NK-92 treated with Interleukin-12 subunit alpha and Interleukin-12 subunit beta, amount 100 ng/mL, for 24 hours (cell line): ENCODE measurements at regions not wholly inside any gene's neighbourhood (a gene's known extent, or its start where the extent isn't known, plus 50 kb on each side); places are given as distances from the start of the nearest gene placed in this dataset.

Source experiments
- DNase-seq: peaks from one replicate; lab custom pipeline; 2025; lab: John Stamatoyannopoulos, UW

DNA sequence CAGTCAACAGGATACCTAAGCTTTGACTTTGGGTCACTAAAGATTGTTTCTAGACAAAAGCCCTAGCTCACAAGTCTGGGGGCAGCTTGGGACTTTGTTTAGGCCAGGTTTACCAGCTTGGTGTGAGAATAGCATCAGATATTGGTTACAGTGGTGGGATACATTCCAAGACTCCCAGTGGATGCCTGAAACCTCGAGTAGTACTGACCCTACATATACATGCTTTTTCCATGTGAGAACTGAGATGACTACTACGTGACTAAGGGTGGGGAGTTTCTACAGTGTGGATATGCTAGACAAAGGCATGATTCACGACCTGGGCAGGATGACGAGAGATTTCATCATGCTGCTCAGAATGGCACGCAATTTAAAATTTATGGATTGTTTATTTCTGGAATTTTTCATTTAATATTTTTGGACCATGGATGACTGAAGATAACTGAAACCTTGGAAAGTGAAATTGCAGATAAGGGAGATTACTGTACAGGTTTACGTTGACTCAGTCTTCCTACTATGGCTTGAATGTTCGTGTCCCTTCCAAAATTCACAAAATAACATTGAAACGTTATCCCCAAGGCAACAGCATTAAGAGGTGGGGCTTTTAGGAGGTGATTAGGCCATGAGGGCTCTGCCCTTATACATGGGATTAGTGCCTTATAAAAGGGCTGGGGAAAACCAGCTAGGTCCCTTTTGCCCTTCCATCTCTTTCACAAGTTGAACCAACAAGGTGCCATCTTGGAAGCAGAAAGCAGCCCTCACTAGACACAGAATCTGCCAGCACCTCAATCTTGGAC, 50.2 kb upstream of the CTAGE1 start:
- no peak for DNase-seq

DNA sequence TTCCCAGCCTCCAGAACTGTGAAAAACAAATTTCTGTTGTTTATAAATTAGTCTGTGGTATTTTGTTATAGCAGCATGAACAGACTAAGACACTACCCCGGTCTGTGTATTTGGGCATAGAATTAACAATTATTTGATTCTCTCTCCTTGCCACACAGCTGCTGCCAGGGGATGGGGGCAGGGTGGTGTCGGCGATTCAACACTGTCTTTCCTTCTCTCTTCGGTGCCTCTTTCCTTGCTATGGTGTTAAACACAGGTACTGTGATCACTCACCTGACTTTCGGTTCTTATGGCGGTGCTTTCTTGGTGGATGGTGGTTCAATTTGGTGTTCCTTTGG, 50.8 kb upstream of the CTAGE1 start:
- no peak for DNase-seq

DNA sequence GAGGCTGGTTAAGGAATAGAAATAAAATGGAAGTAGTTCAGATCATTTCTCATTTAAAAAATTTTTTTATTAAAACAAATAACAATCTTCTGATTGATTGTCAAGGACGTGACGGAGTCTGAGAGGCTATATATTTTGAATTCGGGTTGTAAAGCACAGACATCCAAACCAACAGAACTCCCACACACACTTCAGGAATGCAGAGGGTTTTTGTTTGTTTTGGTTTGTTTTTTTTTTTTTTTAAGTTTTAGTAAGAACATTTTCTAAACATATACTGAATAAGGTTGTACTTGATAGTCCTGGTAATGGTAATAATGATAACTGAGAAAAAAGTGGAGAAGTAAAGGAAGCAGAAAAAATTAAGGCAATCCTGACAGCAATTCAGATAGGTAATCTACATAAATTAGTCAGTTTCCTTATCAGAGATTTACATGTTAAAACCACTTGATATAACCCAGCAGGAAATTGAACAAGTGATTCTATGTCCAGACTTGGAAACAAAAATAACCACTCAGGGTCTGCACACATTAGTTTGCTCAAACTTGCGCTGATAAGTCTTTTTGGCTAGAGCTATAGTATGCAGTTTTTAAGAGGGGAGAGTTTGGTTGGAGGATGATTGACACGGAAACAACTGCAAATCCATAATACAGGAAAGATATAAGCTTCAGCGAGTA, 51.5 kb upstream of the CTAGE1 start:
- DNase-seq = no peak

DNA sequence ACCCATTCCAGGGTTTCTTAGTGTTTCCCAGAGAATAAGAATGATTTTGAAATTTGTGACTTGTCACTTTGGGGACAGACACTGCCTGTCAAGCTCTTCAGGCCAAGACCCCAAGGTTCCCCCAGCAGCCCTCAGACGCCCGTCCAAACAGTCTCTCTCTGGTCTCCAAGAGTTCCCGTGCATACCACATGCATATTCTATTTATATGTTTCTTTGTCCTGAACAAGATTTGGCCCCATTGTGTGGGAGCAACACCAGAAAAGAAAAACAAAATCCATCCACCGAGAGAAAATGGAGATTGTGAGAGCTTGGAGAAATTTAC, 52.2 kb upstream of the CTAGE1 start:
- DNase-seq = no peak

DNA sequence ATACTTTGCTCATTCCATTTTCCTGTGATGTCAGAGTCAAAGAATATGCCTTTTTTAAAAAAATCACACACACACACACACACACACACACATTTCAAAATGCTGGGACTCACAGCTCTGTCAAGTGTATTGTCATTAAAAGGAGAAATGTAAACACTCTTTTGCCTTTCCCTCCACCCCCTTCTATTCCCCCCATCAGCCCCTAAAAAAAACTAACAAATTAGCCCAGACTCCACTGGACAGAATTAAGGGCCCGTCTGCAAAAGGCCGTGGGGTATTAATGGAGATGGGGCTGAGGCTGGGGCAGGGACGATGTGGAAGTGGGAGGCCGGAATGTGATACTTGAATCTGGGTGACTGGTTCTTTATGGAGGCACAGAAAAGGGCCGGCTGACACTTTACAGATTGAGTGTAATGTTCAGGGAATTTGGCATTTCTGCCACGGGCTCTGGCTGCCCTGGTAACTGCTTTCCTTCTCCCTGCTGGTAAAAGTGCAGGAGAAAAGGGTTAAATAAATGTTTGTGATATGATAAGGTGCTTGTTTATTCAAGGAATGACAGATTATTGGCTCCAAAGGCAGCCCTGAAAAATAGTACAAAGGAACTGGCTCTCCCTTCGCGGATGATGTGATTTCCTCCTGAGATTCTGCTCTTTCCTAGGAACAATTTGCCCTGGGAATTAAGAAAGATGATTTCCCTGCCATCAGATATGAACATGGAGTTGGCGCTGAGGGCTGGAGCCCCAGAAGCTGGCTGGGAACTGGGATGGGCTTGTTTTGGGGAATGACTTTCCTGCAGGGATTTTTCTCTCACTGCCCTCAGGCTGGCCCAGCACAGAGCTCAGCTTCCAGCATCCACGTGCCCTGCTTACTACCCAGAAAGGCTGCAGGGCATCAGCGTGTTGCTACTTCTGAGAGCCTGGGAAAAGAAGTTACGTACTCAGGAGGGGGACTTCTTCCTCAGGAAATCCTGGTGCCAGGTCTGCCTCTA, 52.8 kb upstream of the CTAGE1 start:
- DNase-seq = no peak

DNA sequence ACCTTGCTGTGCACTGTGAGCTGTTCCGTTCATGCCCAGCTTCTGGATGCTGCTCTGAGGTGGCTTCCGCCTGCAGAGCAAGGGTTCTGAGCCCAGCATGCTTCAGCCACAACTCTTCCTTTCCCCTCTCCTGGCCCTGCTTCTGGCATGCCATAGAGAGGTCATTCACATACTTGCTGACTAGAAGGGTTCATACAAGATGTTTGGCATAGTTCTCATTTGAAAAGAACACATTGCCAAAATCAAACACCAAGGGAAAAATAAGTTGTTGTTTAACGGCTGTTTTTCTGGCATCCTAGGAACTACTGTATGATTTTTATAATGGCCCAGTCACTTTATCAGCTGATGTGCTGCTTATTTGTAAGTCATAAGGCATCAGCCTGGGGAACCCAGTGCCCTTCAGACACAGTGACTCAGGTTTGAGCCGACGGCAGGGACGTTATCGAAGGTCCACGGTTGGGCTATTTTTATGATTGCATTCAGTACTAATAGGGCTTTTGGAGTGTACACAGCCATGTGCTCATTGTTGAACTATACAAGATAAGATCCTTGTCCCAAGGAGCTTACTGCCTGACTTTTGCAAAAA, 53.9 kb upstream of the CTAGE1 start:
- DNase-seq = no peak

DNA sequence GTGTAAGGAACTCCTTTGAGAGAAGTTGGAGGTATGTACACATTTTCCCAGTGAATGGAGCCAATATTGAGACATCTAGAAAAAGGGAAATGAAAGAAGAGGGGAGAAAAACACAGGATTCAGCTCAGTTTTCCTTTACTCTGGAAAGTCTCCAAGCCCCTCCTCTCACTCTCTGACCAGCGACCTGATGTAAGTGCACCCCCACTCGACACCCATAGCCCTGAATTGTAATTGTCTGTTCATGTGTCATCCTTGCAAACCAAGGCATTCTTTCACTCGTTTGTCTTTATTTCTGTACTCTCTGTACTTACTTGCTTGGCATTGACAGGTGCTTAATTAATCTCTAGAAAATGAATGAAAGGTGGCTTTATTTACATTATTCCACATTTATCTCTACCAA, 55.7 kb upstream of the CTAGE1 start:
- no peak for DNase-seq

DNA sequence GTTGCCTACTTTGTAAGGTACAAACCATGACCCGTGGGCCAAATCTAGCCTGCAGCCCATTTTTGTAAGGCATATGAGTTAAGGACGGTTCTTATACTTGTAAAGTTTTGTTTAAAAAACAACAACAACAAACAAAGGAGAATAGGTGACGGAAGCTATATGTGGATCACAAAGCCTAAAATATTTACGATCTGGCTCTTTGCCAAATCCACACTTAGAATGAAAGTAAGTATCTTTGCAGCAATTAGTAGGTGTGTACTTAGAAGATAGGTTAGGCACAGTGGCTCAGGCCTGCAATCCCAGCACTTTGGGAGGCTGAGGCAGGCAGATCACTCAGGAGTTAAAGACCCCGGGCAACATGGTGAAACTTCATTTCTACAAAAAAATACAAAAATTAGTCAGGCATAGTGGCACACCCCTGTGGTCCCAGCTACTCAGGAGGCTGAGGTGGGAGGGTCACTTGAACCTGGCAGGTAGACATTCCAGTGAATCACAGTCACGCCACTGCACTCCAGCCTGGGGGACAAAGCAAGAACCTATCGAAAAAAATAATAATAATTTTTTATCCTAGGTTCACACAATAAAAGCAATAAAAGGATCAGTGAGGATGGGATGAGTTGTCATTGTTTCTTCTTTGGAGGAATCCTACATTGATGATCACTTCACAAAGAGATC, 57.8 kb upstream of the CTAGE1 start:
- no peak for DNase-seq

DNA sequence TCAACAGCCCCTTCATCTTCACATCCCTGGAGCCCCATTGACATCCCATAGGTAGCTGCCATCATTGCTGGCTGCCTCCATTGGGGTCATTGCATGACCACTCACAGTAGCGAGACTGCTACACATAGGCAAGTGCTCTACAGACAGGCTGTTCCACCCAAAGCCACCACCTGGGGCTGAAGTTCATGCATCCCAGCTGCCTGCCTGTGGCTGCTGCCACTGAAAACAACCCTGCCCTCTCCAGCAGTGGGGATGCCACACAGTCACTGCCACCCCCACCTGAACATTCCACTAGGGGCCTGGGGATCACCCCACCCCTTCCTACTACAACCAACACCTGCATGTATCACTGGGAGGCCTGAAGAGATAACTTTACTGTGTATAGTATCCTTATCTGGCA, 59.5 kb upstream of the CTAGE1 start:
- no peak for DNase-seq

DNA sequence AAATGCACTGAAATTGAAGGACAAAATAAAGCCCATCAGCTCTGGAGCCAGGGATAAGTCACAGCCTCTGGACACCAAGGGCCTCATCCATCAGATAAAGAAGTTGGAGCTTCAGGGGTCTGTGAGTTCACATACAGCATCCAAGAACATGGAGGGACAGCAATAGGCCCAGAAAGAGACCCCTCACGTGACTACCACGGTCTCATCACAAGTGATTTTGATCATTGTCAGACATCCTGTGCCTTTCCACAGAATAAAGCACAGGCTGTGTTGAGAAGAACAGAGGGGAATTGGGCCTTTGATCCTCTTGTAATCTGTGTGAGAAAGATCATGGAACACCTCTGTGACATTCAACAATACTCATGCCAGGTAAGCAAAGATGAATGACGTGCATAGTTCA, 65.2 kb upstream of the CTAGE1 start:
- DNase-seq = no peak

DNA sequence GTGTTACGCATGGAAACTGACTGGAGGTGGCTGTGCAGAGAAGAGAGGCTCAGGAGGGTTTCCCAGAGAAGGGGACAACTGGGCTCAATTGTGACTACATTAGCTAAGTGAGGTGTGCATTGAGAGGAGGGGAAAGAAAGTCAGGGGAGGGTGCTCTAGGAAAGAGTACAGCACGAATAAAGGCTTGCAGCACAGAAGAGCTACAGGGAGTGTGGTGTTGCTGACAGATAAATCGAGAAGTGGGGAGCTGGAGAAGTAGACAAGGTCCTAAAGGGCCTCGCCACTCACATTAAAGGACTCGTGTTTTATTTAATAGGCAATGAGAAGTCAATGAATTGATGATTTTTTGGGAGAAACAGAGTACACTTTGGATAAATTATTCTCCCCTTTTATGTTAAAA, 65.7 kb upstream of the CTAGE1 start:
- DNase-seq = no peak

DNA sequence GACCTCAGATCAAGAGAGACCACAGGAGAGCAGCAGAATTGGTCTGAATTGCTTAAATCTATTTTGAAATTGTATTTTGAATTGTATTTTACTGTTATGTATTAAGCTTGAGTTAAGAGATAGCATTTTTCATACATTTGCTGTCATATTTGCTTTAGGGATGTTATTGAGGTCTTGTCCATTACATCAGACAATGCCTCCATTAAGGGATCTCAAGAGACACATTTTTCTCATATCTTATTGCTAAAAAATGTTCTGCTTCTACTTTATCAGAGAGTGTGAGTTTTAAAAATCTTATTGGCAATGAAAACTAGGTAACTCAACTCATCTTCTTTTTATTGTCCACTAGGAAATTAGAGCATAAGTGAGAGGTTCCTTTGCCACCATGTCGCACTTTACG, 66.8 kb upstream of the CTAGE1 start:
- no peak for DNase-seq

DNA sequence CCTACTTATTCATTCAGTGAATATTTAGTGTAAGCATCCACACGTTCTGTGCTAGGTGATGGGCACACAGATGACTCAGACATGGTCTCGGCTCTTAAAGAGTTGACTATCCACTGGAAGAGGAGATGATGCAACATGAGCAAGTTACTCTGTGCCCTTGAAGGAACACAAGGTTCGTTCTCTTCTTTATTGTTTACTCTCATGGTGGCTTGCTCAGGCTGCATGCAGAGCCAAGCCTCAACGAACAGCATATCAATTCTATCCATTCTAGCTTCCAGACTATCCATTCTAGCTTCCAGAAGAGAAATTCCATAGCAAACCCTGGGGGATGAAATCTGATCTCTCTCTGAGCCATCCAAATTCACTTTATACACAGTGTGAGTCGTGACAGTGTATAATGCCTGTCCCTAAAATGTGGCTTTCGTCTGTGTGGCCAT, 68.1 kb upstream of the CTAGE1 start:
- DNase-seq = no peak

DNA sequence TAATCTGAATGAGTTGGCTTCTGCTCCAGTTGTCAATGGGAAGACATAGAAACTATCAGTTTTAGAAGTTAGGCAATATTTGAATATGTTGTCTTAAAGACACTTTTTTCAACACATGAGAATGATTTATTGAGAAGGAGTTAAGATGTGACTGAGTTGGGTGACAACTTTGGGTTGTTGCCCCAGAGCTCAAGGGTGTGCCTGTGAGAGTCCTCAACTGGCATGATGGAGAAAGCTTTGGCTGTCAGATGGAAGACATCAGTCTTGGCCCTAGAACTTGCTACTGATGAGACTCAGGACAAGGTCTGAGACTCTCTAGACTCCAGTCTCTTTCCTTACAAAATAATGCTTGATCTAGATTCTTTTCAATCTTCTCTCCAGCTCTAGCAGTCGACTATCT, 69.0 kb upstream of the CTAGE1 start:
- no peak for DNase-seq

DNA sequence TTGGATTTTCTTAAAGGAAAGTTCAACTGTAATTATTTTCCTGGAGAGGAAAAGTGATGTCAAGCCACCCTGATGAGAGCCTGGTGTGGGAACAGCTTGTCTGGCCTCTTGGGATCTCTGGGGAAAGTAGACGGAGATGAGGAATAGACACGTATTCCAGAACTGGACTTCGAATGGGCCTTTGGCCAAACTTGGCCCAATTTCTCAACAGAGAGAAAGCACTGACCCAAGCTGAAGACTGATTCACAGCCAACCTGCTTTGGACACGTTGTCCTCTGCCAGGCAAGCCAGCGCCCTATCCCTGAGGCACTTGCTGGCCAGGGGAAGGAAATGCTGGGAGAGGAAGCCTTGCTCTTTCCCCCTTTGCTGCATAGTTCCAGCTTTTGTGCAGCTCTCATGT, 70.8 kb upstream of the CTAGE1 start:
- DNase-seq = no peak

DNA sequence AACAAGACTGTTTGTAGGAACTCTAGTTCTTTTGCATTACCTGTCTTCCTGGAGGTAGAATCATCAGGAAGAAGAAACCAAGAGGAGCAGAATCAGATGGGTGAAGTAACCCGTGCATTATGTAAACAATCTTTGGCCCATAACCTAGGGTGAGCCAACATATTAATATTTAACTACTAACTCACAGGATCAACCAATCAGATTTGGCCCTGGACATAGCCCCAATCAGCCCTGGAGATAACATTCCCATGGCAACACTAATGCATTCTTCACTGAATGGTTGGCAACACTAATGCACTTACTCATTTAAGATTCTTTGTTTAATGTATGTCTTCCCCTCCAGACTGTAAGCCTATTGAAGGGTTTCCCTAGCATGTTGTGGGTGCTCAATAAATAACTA, 72.0 kb upstream of the CTAGE1 start:
- DNase-seq = no peak

DNA sequence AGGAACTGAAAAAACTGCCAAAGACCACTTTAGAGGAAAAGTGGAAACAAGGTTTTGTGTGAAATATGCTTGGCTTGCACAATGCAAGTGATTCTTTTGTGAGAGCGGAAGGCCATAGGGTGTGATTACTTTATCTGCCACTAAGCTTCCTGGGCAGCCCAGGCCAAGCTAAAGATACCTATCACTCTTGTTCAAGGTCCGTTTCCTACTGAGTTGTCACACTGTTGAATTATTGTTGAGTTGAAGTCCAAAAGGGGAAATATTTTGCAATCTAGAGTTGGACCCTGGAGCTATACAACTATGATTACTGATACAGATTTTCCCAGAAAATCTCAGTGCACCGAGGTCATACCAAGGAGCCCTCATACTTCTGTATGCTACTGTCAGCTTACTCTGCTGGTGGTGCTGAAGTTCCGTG, 72.7 kb upstream of the CTAGE1 start:
- no peak for DNase-seq

DNA sequence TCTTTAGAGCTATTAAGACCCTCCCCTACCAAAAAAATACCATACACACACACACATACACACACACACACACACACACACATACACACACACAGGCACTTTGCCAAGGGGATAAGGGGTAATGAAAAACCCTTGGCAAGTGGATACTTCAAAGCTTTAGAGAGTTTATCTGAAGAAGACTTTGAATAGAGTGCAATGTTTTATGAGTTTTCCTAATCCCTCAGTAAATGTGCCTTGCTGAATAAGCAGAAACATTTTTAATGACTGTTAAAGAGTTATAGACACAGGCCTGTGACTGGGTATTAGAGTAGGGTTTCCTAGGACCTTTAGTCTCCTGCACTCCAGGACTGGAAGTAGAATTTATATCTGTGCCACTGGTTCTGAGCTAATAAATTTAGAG, 75.5 kb upstream of the CTAGE1 start:
- DNase-seq = no peak

DNA sequence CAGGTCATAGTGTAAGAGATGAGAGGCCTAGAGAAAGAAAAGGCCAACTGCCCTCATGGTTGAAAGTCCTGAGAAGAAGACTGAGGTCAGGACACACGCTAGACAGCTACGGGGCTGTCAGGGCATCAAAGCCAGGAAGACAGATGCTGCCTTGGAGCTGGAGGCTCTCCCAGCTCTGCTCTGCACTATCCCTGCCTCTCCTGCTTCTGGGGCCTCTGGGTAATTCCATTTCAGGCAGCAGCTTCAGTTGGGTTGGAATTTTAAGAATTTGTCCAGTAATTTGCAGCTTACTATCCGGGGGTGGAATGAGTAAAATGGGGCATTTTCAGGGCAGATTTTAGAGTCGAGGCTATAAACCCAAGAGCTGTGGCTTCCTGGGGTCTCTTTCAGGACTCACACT, 76.2 kb upstream of the CTAGE1 start:
- no peak for DNase-seq

DNA sequence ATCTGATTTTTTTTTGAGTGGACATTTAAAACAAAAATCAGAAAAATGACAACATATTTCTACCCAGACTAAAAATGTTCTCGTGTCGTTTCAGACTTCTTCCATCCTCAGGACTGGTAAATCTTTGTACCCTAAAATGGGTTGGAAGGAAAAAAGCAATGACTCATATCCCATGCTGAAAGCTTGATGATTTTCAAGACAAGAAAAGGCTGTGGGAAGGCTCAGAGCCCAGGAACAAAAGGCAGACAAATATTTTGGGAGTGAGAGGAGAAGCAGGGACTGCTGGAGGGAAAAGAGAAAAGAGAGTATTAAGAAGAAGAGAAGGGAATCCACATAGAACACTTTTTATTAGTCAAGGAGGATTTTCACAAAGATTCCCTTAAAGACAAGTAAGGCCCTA, 77.1 kb upstream of the CTAGE1 start:
- no peak for DNase-seq

DNA sequence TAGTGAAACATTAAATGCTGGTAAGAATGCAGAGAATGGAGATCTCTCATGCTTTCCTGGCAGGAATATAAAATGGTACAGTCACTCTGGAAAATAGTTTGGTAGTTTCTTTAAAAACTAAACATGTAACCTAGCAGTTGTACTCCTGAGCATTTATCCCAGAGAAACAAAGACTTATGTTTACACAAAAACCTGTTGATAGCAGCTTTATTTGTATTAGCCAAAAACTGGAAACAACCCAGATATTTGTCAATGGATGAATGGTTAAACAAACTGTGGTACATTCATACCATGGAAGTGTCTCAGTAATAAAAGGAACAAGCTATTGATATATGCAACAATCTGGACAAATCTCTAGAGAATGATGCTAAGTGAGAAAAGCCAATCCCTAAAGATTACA, 81.7 kb upstream of the CTAGE1 start:
- no peak for DNase-seq

DNA sequence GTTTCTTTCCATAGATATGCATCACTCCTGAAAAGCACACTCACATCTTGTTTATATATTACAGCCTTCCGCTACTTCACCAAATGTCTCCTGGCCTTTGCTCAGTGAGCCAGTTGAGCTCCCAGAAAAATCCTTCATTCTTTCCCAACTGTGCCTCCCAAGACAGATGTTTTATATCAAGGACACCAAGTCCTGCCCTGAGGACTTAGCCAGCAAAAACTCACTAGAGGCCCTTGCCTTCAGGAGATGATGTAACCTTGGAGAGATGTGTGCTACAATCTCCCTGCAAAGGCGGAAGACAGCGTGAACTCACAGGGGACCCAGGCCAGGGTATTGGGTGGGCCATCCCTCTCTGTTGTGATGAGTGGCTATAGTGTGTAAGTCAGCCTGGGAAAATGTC, 86.1 kb upstream of the CTAGE1 start:
- DNase-seq = no peak
